Neural cell (in vitro differentiated cells): ENCODE measurements at regions not wholly inside any gene's neighbourhood (a gene's known extent, or its start where the extent isn't known, plus 50 kb on each side); places are given as distances from the start of the nearest gene placed in this dataset.

Experiments
- H2AFZ ChIP-seq: fragments of 200-600, 300-800 bp; sonication (generic), shearing (Covaris generic); 2 replicates; pipeline ENCODE4 v1.6.0; 2014; ENCODE audit warnings: low read depth, mild to moderate bottlenecking, antibody characterized with exemption, low read length, moderate library complexity
- H3F3A ChIP-seq: fragments of 200-600 bp; shearing (Covaris generic); 2 replicates; pipeline ENCODE4 v1.6.1; 2016; ENCODE audit warnings: mild to moderate bottlenecking, moderate library complexity, mixed read lengths, antibody characterized with exemption, low read length; ENCODE audit not compliant: insufficient read depth, poor library complexity, severe bottlenecking
- H3K27ac ChIP-seq: fragments of 200-600, 300-800 bp; sonication (generic), shearing (Covaris generic); 2 replicates; pipeline ENCODE4 v1.5.1; 2014; ENCODE audit warnings: mild to moderate bottlenecking, low read length, moderate library complexity
- H3K27me3 ChIP-seq: fragments of 300-800, 200-600 bp; sonication (generic), shearing (Covaris generic); 2 replicates; pipeline ENCODE4 v1.6.0; 2014; ENCODE audit warnings: mild to moderate bottlenecking, low read depth, low read length, moderate library complexity; ENCODE audit not compliant: insufficient read depth
- H3K36me3 ChIP-seq: fragments of 300-800, 200-600 bp; sonication (generic), shearing (Covaris generic); 2 replicates; pipeline ENCODE4 v1.5.1; 2014; ENCODE audit warnings: mild to moderate bottlenecking, antibody characterized with exemption, low read length, moderate library complexity; ENCODE audit not compliant: insufficient read depth
- H3K4me2 ChIP-seq: fragments of 300-800, 200-600 bp; sonication (generic), shearing (Covaris generic); 2 replicates; pipeline ENCODE4 v1.6.0; 2014; ENCODE audit warnings: mild to moderate bottlenecking, low read length
- H3K4me3 ChIP-seq: fragments of 300-800, 200-600 bp; sonication (generic), shearing (Covaris generic); 2 replicates; pipeline ENCODE4 v1.5.1; 2014; ENCODE audit warnings: mild to moderate bottlenecking, low read length, moderate library complexity
- H3K79me2 ChIP-seq: fragments of 200-600 bp; shearing (Covaris generic); replicated peaks from 2 replicates; pipeline ENCODE4 v1.6.0; 2014; ENCODE audit warnings: mild to moderate bottlenecking, low read length, moderate library complexity; ENCODE audit not compliant: insufficient read depth
- H3K9ac ChIP-seq: fragments of 300-800, 200-600 bp; sonication (generic), shearing (Covaris generic); 2 replicates; pipeline ENCODE4 v1.6.1; 2016; ENCODE audit warnings: mild to moderate bottlenecking, low read length, mixed read lengths
- H3K9me2 ChIP-seq: fragments of 200-600 bp; shearing (Covaris generic); 2 replicates; pipeline ENCODE4 v1.6.1; 2016; ENCODE audit warnings: mild to moderate bottlenecking, low read length, mixed read lengths; ENCODE audit not compliant: insufficient read depth
- H3K9me3 ChIP-seq: fragments of 200-600, 300-800 bp; sonication (generic), shearing (Covaris generic); 2 replicates; pipeline ENCODE4 v1.6.1; 2016; ENCODE audit warnings: mild to moderate bottlenecking, mixed run types, low read length, moderate library complexity, mixed read lengths
- H4K20me1 ChIP-seq: fragments of 200-600 bp; shearing (Covaris generic); 2 replicates; pipeline ENCODE4 v1.6.1; 2016; ENCODE audit warnings: mild to moderate bottlenecking, mixed run types; ENCODE audit not compliant: insufficient read depth
- CTCF ChIP-seq: fragments of 450-650 bp; IDR thresholded peaks from 2 replicates; pipeline ENCODE4 v1.5.1; 2014; ENCODE audit warnings: antibody characterized with exemption, mild to moderate bottlenecking, moderate library complexity; ENCODE audit not compliant: poor library complexity, severe bottlenecking
- EP300 ChIP-seq: fragments of 450-650 bp; conservative IDR thresholded peaks from 2 replicates; pipeline ENCODE4 v1.6.1; 2014; ENCODE audit warnings: antibody characterized with exemption, mild to moderate bottlenecking, moderate library complexity; ENCODE audit not compliant: poor library complexity, severe bottlenecking
- EZH2 ChIP-seq: fragments of 200-600, 300-800 bp; shearing (Covaris generic), sonication (generic); IDR thresholded peaks from 2 replicates; pipeline ENCODE4 v1.6.1; 2014; ENCODE audit warnings: antibody characterized with exemption, low read length, borderline replicate concordance, mild to moderate bottlenecking; ENCODE audit not compliant: insufficient read depth, poor library complexity, severe bottlenecking
- RAD21 ChIP-seq: fragments of 450-650 bp; conservative IDR thresholded peaks from 2 replicates; pipeline ENCODE4 v1.6.1; 2014; ENCODE audit warnings: antibody characterized with exemption, mild to moderate bottlenecking, moderate library complexity
- REST ChIP-seq: IDR thresholded peaks from 2 replicates; pipeline ENCODE4 v1.6.1; 2012; ENCODE audit warnings: borderline replicate concordance
- SMC3 ChIP-seq: fragments of 450-650 bp; conservative IDR thresholded peaks from 2 replicates; pipeline ENCODE4 v1.6.1; 2014; ENCODE audit warnings: antibody characterized with exemption, mild to moderate bottlenecking, moderate library complexity; ENCODE audit not compliant: poor library complexity
- TAF1 ChIP-seq: IDR thresholded peaks from 2 replicates; pipeline ENCODE4 v1.6.1; 2012; ENCODE audit warnings: low read depth

- Histone ChIP-seq H3K27ac (no peak overlapping the region), H3K79me2 (no peaks in the 10 kb centered on the region), H4K20me1 (no peaks in the 10 kb centered on the region), H3K4me2 (peak overlapping the region; percentile 63), H3K4me3 (peak overlapping the region; percentile 65), H3K27me3 (peaks cover 100% of the 10 kb centered on the region), H3K36me3 (no peaks in the 10 kb centered on the region), H3F3A (no peaks in the 10 kb centered on the region), H3K9me3 (no peaks in the 10 kb centered on the region), H3K9ac (no peak overlapping the region), H3K9me2 (no peaks in the 10 kb centered on the region), H2AFZ (no peak overlapping the region)
- peak; percentile 42 for TF ChIP-seq RAD21
- TF ChIP-seq REST, result no peak
- TF ChIP-seq CTCF, result no peak
- no peak for TF ChIP-seq TAF1
- peak; percentile 32 for TF ChIP-seq SMC3
- no peak for TF ChIP-seq EP300
Observed at GRCh38 chr1:217135569-217135915, 412.3 kb upstream of the ESRRG start.

DNA sequence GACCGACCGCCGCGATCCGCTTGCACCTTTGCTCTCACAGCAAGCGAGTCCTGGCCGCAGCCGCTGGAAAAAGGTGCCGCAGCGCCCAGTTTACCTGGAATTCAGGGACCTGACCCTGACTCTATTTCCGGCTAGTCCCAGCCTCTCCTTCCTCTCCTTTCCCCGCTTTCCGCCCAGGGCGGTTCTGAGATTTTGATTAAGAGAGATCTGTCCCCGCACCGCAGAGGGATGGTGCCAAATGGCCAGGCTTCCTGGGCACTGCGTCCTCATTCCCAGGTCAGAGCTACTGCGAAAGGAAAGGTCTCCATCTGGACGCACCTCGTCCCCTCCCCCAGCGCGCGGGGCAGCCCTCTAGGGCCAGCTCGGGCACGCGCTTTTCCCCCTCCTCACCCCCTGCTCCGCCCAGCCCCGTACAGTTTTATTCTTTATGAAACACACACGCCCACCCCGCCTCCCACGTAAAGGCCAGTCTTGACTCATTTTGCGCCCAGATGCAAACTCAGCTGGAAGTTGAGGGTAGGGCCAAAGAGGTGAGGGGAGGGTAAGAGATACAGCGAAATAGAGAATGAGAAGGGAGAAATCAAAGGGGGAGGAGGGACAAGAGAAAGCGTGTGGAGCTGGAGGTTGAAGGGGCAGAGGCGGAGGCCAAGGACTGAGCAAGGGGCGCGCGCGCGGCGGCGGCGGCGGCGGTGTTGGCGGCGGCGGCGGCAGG, 411.8 kb upstream of the ESRRG start:
- Histone ChIP-seq H3F3A (no peaks in the 10 kb centered on the region), H3K27me3 (peaks cover 99% of the 10 kb centered on the region), H3K36me3 (no peaks in the 10 kb centered on the region)

More for the DNA sequence above, 411.8 kb upstream of the ESRRG start:
- H3K9me2 ChIP-seq, result no peaks in the 10 kb centered on the region
- no peaks in the 10 kb centered on the region for H4K20me1 ChIP-seq
- no peaks in the 10 kb centered on the region for H3K9me3 ChIP-seq
- H2AFZ ChIP-seq, result no peak overlapping the region
- H3K9ac ChIP-seq, result peak overlapping the region; percentile 15
- peak overlapping the region; percentile 63 for H3K4me2 ChIP-seq
- peak overlapping the region; percentile 65 for H3K4me3 ChIP-seq
- no peaks in the 10 kb centered on the region for H3K79me2 ChIP-seq
- no peak for TF ChIP-seq EP300
- TF ChIP-seq EZH2, result peak; percentile 78
- H3K27ac ChIP-seq, result no peak overlapping the region
